Trophoblast cell (in vitro differentiated cells and primary cell): ENCODE measurements at regions not wholly inside any gene's neighbourhood (a gene's known extent, or its start where the extent isn't known, plus 50 kb on each side); places are given as distances from the start of the nearest gene placed in this dataset.

Source experiments
- DNase-seq, 2 donors: peaks; one replicate each; pipeline ENCODE4 v3.0.0-alpha.2; 2016
- H2AFZ ChIP-seq: 2 replicates; pipeline ENCODE4 v1.6.1; 2013; ENCODE audit warnings: low read length, moderate library complexity, mild to moderate bottlenecking; ENCODE audit not compliant: insufficient read depth, poor library complexity
- H2AK5ac ChIP-seq: 2 replicates; pipeline ENCODE4 v1.6.1; 2013; ENCODE audit warnings: mild to moderate bottlenecking, low read length
- H2BK120ac ChIP-seq: 2 replicates; pipeline ENCODE4 v1.6.1; 2013; ENCODE audit warnings: low read length, mild to moderate bottlenecking, moderate library complexity; ENCODE audit not compliant: insufficient read depth, poor library complexity
- H2BK12ac ChIP-seq: 2 replicates; pipeline ENCODE4 v1.6.1; 2013; ENCODE audit warnings: mild to moderate bottlenecking, low read length, moderate library complexity
- H2BK5ac ChIP-seq: 2 replicates; pipeline ENCODE4 v1.6.1; 2013; ENCODE audit warnings: low read length, low read depth, moderate library complexity, mild to moderate bottlenecking; ENCODE audit not compliant: poor library complexity
- H3K14ac ChIP-seq: 2 replicates; pipeline ENCODE4 v1.6.1; 2013; ENCODE audit warnings: mild to moderate bottlenecking, low read length
- H3K18ac ChIP-seq: 2 replicates; pipeline ENCODE4 v1.6.1; 2013; ENCODE audit warnings: mild to moderate bottlenecking, low read length
- H3K23ac ChIP-seq: 2 replicates; pipeline ENCODE4 v1.6.1; 2013; ENCODE audit warnings: low read length
- H3K27ac ChIP-seq: 2 replicates; pipeline ENCODE4 v1.5.1; 2013; ENCODE audit warnings: low read depth, mild to moderate bottlenecking, inconsistent platforms, low read length, moderate library complexity
- H3K27me3 ChIP-seq: 2 replicates; pipeline ENCODE4 v1.6.1; 2013; ENCODE audit warnings: inconsistent platforms, mild to moderate bottlenecking, low read length, moderate library complexity; ENCODE audit not compliant: insufficient read depth
- H3K36me3 ChIP-seq, 2 experiments: 1 replicate in 1 of 2; 2 replicates in 1 of 2; pipeline ENCODE4 v1.6.1; 2013; ENCODE audit warnings: low read length in 2 of 2, mild to moderate bottlenecking in 2 of 2, moderate library complexity in 1 of 2; ENCODE audit not compliant: insufficient read depth in 2 of 2, control insufficient read depth in 1 of 2
- H3K4ac ChIP-seq: 2 replicates; pipeline ENCODE4 v1.6.1; 2013; ENCODE audit warnings: low read depth, mild to moderate bottlenecking, low read length, moderate library complexity
- H3K4me1 ChIP-seq, 2 experiments: 1 replicate in 1 of 2; 2 replicates in 1 of 2; pipeline ENCODE4 v1.6.1; 2013; ENCODE audit warnings: low read length in 2 of 2, mild to moderate bottlenecking in 2 of 2, moderate library complexity in 1 of 2; ENCODE audit not compliant: insufficient read depth in 2 of 2, control insufficient read depth in 1 of 2
- H3K4me2 ChIP-seq: 2 replicates; pipeline ENCODE4 v1.6.1; 2013; ENCODE audit warnings: inconsistent platforms, mild to moderate bottlenecking, low read length, moderate library complexity
- H3K4me3 ChIP-seq: 2 replicates; pipeline ENCODE4 v1.5.1; 2013; ENCODE audit warnings: mild to moderate bottlenecking, low read depth, low read length, inconsistent platforms
- H3K79me1 ChIP-seq: one replicate; pipeline ENCODE4 v1.6.1; 2013; ENCODE audit warnings: low read length
- H3K79me2 ChIP-seq: 2 replicates; pipeline ENCODE4 v1.6.1; 2013; ENCODE audit warnings: low read length, mild to moderate bottlenecking; ENCODE audit not compliant: control insufficient read depth, insufficient read depth, poor library complexity
- H3K9ac ChIP-seq: 2 replicates; pipeline ENCODE4 v1.6.1; 2013; ENCODE audit warnings: mild to moderate bottlenecking, low read length
- H3K9me3 ChIP-seq: 2 replicates; pipeline ENCODE4 v1.6.1; 2013; ENCODE audit warnings: low read depth, mild to moderate bottlenecking, control low read depth, inconsistent platforms, low read length; ENCODE audit not compliant: insufficient read depth
- H4K12ac ChIP-seq: 2 replicates; pipeline ENCODE4 v1.6.1; 2013; ENCODE audit warnings: low read depth, mild to moderate bottlenecking, low read length, moderate library complexity
- H4K8ac ChIP-seq: 2 replicates; pipeline ENCODE4 v1.6.1; 2013; ENCODE audit warnings: low read depth, mild to moderate bottlenecking, low read length, moderate library complexity
- H4K91ac ChIP-seq: one replicate; pipeline ENCODE4 v1.6.1; 2013; ENCODE audit warnings: low read depth, mild to moderate bottlenecking, low read length, moderate library complexity
- WGBS: extraction: QIAGEN DNeasy Blood & Tissue Kit; methylation state at CpG from one replicate; pipeline ENCODE4 v1.1.7; 2013; ENCODE audit warnings: missing lambda C conversion rate; ENCODE audit not compliant: insufficient read length, insufficient coverage; ENCODE audit errors: extremely low coverage; 5-methylcytosine and 5-hydroxymethylcytosine counted together

DNA sequence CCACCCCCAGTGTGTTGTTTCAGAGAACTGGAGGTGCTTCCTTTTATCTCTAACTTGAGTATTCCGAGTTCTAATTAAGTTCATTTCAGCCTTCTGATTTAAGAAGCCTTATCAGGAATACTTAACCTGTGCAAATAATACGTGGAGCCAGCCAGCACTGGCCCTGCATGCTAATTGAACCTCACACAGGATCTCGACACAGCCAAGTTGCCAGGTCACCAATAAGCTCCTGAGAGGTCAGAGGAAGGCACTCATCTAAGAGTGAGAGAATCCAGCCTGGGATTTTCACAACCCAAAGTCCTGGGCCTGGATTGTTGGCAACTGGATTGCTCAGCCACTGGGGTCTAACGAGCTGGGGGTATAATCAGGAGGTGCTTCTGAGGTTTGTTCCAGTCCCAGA, 157.7 kb upstream of the LRFN2 start:
- Histone ChIP-seq H3K14ac (no peak overlapping the region), H3K27ac (no peak overlapping the region), H2BK12ac (no peak overlapping the region), H4K91ac (no peak overlapping the region), H2AFZ (no peak overlapping the region), H3K9me3 (no peaks in the 10 kb centered on the region), H2BK120ac (no peak overlapping the region), H3K4me3 (no peak overlapping the region), H2BK5ac (no peak overlapping the region), H3K9ac (no peak overlapping the region), H4K12ac (no peak overlapping the region), H2AK5ac (no peak overlapping the region), H3K4me2 (no peak overlapping the region), H3K23ac (no peak overlapping the region), H3K79me2 (no peaks in the 10 kb centered on the region), H4K8ac (no peak overlapping the region), H3K27me3 (no peaks in the 10 kb centered on the region), H3K4ac (no peak overlapping the region), H3K79me1 (no peaks in the 10 kb centered on the region), H3K4me1 (no peaks in the 10 kb centered on the region), H3K18ac (no peak overlapping the region), H3K36me3 (no peaks in the 10 kb centered on the region)
- WGBS: no CpG with 5 or more reads among the region's 4 CpGs
- no peak for DNase-seq

DNA sequence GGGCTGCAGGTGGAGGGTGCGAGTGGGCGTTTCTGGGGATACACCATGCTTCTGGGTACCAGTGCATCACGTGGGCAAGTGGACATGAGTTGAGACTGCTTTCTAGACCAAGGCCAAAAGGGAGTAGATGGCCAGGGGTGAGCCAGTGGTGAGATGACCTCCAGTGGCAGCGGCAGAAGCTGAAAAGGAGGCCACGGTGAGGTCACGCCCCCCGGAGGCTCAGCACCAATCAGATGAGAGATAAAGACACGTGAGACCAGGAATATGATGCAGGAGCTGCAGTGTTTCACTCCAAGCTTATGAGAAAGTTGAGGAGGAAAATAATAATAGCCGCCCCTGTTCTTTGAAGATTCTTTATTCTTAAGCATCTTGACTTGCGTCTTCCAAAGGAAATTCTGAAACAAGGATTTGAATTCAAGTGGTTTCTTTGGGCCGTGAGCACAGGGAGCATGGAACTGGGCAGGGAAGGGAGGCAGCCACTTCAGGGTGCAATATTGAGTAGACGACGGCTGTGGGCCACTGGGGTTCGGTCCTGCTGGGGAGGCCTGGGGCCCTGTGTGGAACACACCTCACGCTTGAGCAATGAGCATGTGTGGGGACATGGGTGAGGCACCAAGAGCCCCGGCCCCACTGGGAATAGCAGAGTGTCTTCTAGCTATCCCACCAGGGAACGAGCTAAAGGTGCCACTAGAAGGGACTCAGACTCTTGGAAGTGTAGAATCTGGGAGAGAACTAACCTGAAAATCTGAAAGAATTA, 156.7 kb upstream of the LRFN2 start:
- Histone ChIP-seq H3K18ac (no peak overlapping the region), H3K9ac (no peak overlapping the region), H3K36me3 (no peaks in the 10 kb centered on the region), H3K4me3 (peak overlapping the region; percentile 7), H2AK5ac (no peak overlapping the region), H2BK5ac (no peak overlapping the region), H4K8ac (no peak overlapping the region), H3K79me2 (no peaks in the 10 kb centered on the region), H3K4me1 (no peaks in the 10 kb centered on the region), H2BK120ac (no peak overlapping the region), H3K14ac (no peak overlapping the region), H3K27me3 (no peaks in the 10 kb centered on the region), H4K91ac (no peak overlapping the region), H3K4me2 (no peak overlapping the region), H2BK12ac (no peak overlapping the region), H3K27ac (no peak overlapping the region), H3K4ac (no peak overlapping the region), H4K12ac (no peak overlapping the region), H3K9me3 (no peaks in the 10 kb centered on the region), H3K23ac (no peak overlapping the region), H3K79me1 (no peaks in the 10 kb centered on the region), H2AFZ (no peak overlapping the region)
- no peak for DNase-seq
- no CpG with 5 or more reads among the region's 17 CpGs for WGBS

DNA sequence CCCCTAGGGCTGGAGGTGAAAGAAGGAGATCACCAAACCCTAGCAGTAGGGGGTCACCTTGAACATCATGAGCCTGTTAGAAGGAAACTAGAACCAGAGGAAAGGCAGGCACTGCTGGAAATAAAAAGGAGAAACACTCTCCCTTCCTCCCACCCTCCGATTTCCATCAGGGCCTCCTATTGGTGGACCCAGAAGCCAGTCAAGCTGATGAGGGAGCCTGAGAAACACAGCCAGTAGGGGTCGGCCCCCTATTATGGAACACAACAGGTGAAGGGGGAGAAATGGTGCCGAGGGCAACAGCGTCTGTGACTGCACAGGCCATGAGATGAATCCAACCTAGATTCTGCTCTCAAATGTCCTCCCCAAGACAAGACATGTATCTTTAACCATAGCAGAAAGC, 156.1 kb upstream of the LRFN2 start:
- no peak overlapping the region for H3K4me2 ChIP-seq
- no peak overlapping the region for H3K4me3 ChIP-seq
- H2BK120ac ChIP-seq: no peak overlapping the region
- H4K12ac ChIP-seq: no peak overlapping the region
- H3K27ac ChIP-seq: no peak overlapping the region
- H2BK12ac ChIP-seq: no peak overlapping the region
- H4K91ac ChIP-seq: no peak overlapping the region
- no peak for DNase-seq
- no peak overlapping the region for H2AFZ ChIP-seq
- no peak overlapping the region for H3K23ac ChIP-seq
- no peak overlapping the region for H2BK5ac ChIP-seq
- no peak overlapping the region for H4K8ac ChIP-seq
- H3K9ac ChIP-seq: no peak overlapping the region
- WGBS: no CpG with 5 or more reads among the region's 4 CpGs
- no peaks in the 10 kb centered on the region for H3K79me1 ChIP-seq
- H3K4me1 ChIP-seq: no peaks in the 10 kb centered on the region
- H3K36me3 ChIP-seq: no peaks in the 10 kb centered on the region
- H2AK5ac ChIP-seq: no peak overlapping the region
- H3K79me2 ChIP-seq: no peaks in the 10 kb centered on the region
- H3K18ac ChIP-seq: no peak overlapping the region
- H3K4ac ChIP-seq: no peak overlapping the region
- H3K14ac ChIP-seq: no peak overlapping the region
- no peaks in the 10 kb centered on the region for H3K9me3 ChIP-seq
- H3K27me3 ChIP-seq: no peaks in the 10 kb centered on the region

DNA sequence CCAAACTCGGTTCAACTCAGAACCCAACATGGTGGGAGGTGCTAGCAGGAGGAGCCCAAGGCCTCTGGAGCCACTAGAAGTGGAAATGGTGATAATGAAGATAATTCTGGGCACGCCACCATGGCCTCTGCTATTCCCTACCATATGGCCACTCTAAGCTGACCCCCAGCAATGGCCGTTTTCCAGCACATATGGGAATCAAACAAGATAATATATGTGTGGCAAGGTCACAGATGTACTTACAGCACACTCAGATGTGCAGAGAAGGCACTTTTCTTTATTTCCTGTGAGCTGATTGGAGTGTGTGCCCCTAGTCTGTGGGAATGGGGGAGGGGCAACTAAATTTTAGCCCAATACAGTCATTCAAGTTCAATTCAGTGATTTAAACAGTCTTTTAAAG, 153.4 kb upstream of the LRFN2 start:
- H3K27me3 ChIP-seq: no peaks in the 10 kb centered on the region
- no peak overlapping the region for H2BK120ac ChIP-seq
- H3K9ac ChIP-seq: no peak overlapping the region

More for the DNA sequence above, 153.4 kb upstream of the LRFN2 start:
- no peaks in the 10 kb centered on the region for H3K9me3 ChIP-seq
- no peak overlapping the region for H3K14ac ChIP-seq
- no peak overlapping the region for H3K23ac ChIP-seq
- H3K27ac ChIP-seq: no peak overlapping the region
- no peak overlapping the region for H3K4ac ChIP-seq
- no peak overlapping the region for H4K91ac ChIP-seq
- no peaks in the 10 kb centered on the region for H3K36me3 ChIP-seq
- DNase-seq: no peak
- H4K12ac ChIP-seq: no peak overlapping the region
- no peak overlapping the region for H2BK5ac ChIP-seq
- H3K4me2 ChIP-seq: no peak overlapping the region
- no peak overlapping the region for H3K18ac ChIP-seq
- H3K79me2 ChIP-seq: no peaks in the 10 kb centered on the region
- peaks cover 3 to 8% of the 10 kb centered on the region in 2 experiments for H3K4me1 ChIP-seq
- WGBS: no CpG with 5 or more reads among the region's 3 CpGs
- no peak overlapping the region for H4K8ac ChIP-seq
- no peaks in the 10 kb centered on the region for H3K79me1 ChIP-seq
- H2AFZ ChIP-seq: no peak overlapping the region
- H3K4me3 ChIP-seq: no peak overlapping the region
- no peak overlapping the region for H2BK12ac ChIP-seq
- no peak overlapping the region for H2AK5ac ChIP-seq
